ENCODE measurements at regions not wholly inside any gene's neighbourhood (a gene's known extent, or its start where the extent isn't known, plus 50 kb on each side); places are given as distances from the start of the nearest gene placed in this dataset.

- Histone ChIP-seq H3K27me3 (no peaks in the 10 kb centered on the region), H3K4me1 (no peaks in the 10 kb centered on the region), H3K4me3 (no peak overlapping the region), H3K9me3 (peaks cover 11 to 39% (median 33%) of the 10 kb centered on the region in 4 donors), H3K27ac (no peak overlapping the region), H3K36me3 (no peaks in the 10 kb centered on the region)
- no peak for TF ChIP-seq POLR2AphosphoS5 (IDR thresholded peaks at IDR 0.05)
- TF ChIP-seq EP300 (IDR thresholded peaks at IDR 0.05), result no peak
- TF ChIP-seq POLR2A (IDR thresholded peaks at IDR 0.05), result no peak
- no peak for TF ChIP-seq CTCF (IDR thresholded peaks at IDR 0.05)
- intact Hi-C loops (cut with DNase I; ENCODE audit: low total_unique reads), result no loop called here
- DNase-seq, result no peak
These were observed 1146.7 kb downstream of the TYW1 start for GRCh38 chr7:68143345-68143744.

GRCh38 chr7:68146983-68147382 is 1150.3 kb downstream of the TYW1 start:
- intact Hi-C loops (cut with DNase I; ENCODE audit: low total_unique reads), result no loop called here
- Histone ChIP-seq H3K36me3 (no peaks in the 10 kb centered on the region), H3K4me1 (no peaks in the 10 kb centered on the region), H3K4me3 (no peak overlapping the region), H3K27me3 (no peaks in the 10 kb centered on the region), H3K27ac (no peak overlapping the region), H3K9me3 (peaks cover 11 to 32% (median 31%) of the 10 kb centered on the region in 4 donors)
- WGBS, 5 donors, result 26 to 42% (median 39%) methylated on average over 1 of the region's 1 CpG
- peak in 1 of 2 donors; percentile 16 for DNase-seq
- TF ChIP-seq POLR2AphosphoS5 (IDR thresholded peaks at IDR 0.05), result no peak
- no peak for TF ChIP-seq CTCF (IDR thresholded peaks at IDR 0.05)
- no peak for TF ChIP-seq EP300 (IDR thresholded peaks at IDR 0.05)
- no peak for TF ChIP-seq POLR2A (IDR thresholded peaks at IDR 0.05)

- 58 to 84% (median 75%) methylated on average over 3 of the region's 3 CpGs for WGBS, 5 donors
- intact Hi-C loops (cut with DNase I; ENCODE audit: low total_unique reads), result no loop called here
- Histone ChIP-seq H3K9me3 (peaks cover 9 to 25% (median 24%) of the 10 kb centered on the region in 4 donors), H3K27ac (no peak overlapping the region), H3K4me3 (no peak overlapping the region), H3K4me1 (no peaks in the 10 kb centered on the region), H3K36me3 (no peaks in the 10 kb centered on the region), H3K27me3 (no peaks in the 10 kb centered on the region)
- peak in 1 of 2 donors; percentile 30 for DNase-seq
- no peak for TF ChIP-seq CTCF (IDR thresholded peaks at IDR 0.05)
- TF ChIP-seq EP300 (IDR thresholded peaks at IDR 0.05), result no peak
- TF ChIP-seq POLR2A (IDR thresholded peaks at IDR 0.05), result no peak
- TF ChIP-seq POLR2AphosphoS5 (IDR thresholded peaks at IDR 0.05), result no peak
These were observed 1151.1 kb downstream of the TYW1 start for GRCh38 chr7:68147614-68148238.

- H3K4me3 ChIP-seq, result no peak overlapping the region
- no peak for DNase-seq
- intact Hi-C loops (cut with DNase I; ENCODE audit: low total_unique reads), result no loop called here
- H3K36me3 ChIP-seq, result no peaks in the 10 kb centered on the region
- 56 to 67% (median 66%) methylated on average over 2 of the region's 2 CpGs for WGBS, 5 donors
- no peak overlapping the region for H3K27ac ChIP-seq
- H3K9me3 ChIP-seq, result peaks cover 4 to 18% (median 17%) of the 10 kb centered on the region in 4 donors
- no peak for TF ChIP-seq POLR2AphosphoS5 (IDR thresholded peaks at IDR 0.05)
- TF ChIP-seq CTCF (IDR thresholded peaks at IDR 0.05), result no peak
- TF ChIP-seq EP300 (IDR thresholded peaks at IDR 0.05), result no peak
- no peak for TF ChIP-seq POLR2A (IDR thresholded peaks at IDR 0.05)
- H3K4me1 ChIP-seq, result no peaks in the 10 kb centered on the region
- no peaks in the 10 kb centered on the region for H3K27me3 ChIP-seq
These were observed 1151.8 kb downstream of the TYW1 start for GRCh38 chr7:68148440-68148839.
